GM19397 (cell line): ENCODE measurements at regions not wholly inside any gene's neighbourhood (a gene's known extent, or its start where the extent isn't known, plus 50 kb on each side); places are given as distances from the start of the nearest gene placed in this dataset.
"Not testable (repeated sequence)": the region's sequence is repeated elsewhere in the genome, so short reads cannot be mapped to it uniquely, and the experiment has no call there.

ENCODE experiments used
- ATAC-seq: cut with Tn5 transposase; IDR thresholded peaks from one replicate; pipeline ENCODE4 v1.9.1; 2021; ENCODE audit warnings: mild to moderate bottlenecking, moderate library complexity; ENCODE audit not compliant: unreplicated experiment

GRCh38 chr21:10270211-10270610 lies 251.2 kb upstream of the TPTE start:
- peak; percentile 60 for ATAC-seq

GRCh38 chr21:10271666-10272207 lies 249.6 kb upstream of the TPTE start:
- not testable (repeated sequence) for ATAC-seq

DNA sequence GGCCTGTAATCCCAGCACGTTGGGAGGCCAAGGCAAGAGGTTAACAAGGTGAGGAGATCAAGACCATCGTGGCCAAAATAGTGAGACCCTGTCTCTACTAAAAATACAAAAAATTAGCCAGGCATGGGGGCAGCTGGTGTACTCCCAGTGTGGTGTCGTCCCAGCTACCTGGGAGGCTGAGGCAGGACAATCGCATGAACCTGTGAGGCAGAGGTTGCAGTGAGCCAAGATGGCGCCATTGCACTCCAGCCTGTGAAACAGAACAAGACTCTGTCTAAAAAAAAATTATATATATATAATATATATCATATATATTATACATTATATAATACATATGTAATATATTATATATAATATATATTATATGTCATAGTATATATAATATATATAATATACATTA lies 249.2 kb upstream of the TPTE start:
- ATAC-seq = peak; percentile 43

DNA sequence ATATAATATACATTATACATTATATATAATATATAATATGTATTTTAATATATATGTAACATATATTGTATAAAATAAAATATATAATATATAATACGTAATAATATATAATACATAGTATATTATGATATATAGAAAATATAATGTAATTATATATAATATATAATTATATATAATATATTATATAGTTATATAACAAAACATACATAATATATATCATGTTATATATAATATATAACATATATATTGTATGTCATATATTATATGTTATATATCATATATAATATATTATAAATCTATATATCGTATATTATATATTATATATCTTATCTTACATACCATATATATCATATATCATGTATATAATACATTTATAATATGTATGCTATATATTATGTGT lies 248.2 kb upstream of the TPTE start:
- ATAC-seq = no peak

GRCh38 chr21:10273794-10274338 lies 247.5 kb upstream of the TPTE start:
- ATAC-seq = peak; percentile 82
